GM10248 (cell line): ENCODE measurements at regions not wholly inside any gene's neighbourhood (a gene's known extent, or its start where the extent isn't known, plus 50 kb on each side); places are given as distances from the start of the nearest gene placed in this dataset.

Experiments
- CTCF ChIA-PET: fragments of 300-600 bp; sonication (Branson Sonifier 250); formaldehyde crosslinking; extraction: SDS; loops from one replicate; lab custom pipeline; 2021; ENCODE audit warnings: antibody characterized with exemption; lab: Yijun Ruan, JAX
- POLR2A ChIA-PET: fragments of 350-650 bp; sonication (Branson Sonifier 250); formaldehyde crosslinking; extraction: SDS; loops from one replicate; lab custom pipeline; 2020; ENCODE audit warnings: antibody characterized with exemption; lab: Yijun Ruan, JAX
- DNase-seq: peaks from one replicate; pipeline ENCODE4 v3.0.0; 2012; ENCODE audit errors: extremely low spot score
- TF ChIP-seq, protein P1 (sequence below): IDR thresholded peaks from 2 replicates; pipeline ENCODE4 v1.5.1; 2012; ENCODE audit warnings: mild to moderate bottlenecking, low read depth; ENCODE audit errors: extremely low read depth, missing control alignments, control extremely low read depth

GRCh38 chr2:181780047-181780651 is 99.8 kb upstream of the NEUROD1 start:
- ChIA-PET POLR2A (no interaction called here), CTCF (interaction anchor here (1.2 to 2.2 kb wide), 3 partner anchors 7 to 127 kb away, joined by 3 to 8 read pairs (median 4); no protein-coding TSS in a partner anchor)
- TF ChIP-seq, protein P1, sequence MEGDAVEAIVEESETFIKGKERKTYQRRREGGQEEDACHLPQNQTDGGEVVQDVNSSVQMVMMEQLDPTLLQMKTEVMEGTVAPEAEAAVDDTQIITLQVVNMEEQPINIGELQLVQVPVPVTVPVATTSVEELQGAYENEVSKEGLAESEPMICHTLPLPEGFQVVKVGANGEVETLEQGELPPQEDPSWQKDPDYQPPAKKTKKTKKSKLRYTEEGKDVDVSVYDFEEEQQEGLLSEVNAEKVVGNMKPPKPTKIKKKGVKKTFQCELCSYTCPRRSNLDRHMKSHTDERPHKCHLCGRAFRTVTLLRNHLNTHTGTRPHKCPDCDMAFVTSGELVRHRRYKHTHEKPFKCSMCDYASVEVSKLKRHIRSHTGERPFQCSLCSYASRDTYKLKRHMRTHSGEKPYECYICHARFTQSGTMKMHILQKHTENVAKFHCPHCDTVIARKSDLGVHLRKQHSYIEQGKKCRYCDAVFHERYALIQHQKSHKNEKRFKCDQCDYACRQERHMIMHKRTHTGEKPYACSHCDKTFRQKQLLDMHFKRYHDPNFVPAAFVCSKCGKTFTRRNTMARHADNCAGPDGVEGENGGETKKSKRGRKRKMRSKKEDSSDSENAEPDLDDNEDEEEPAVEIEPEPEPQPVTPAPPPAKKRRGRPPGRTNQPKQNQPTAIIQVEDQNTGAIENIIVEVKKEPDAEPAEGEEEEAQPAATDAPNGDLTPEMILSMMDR, result no peak
- DNase-seq, result no peak

DNA sequence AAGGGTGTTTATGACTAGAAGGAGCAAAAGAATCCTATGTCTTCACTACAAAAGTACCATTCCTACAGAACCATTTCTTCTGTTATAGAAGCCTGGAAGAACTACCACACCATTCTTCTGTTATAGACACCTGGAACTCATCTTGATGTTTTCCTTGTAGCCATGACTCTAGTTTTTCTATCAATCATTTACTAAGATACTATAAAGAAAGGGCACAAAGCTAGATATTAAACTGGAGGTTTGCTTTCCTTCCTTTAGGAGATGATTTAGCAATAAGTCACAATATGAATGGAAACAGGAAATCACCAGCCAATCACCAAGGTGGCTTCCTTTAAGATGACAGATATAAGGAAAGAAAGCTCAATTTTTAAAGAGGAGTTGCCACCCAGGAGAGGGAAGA is 100.3 kb upstream of the NEUROD1 start:
- POLR2A ChIA-PET, result no interaction called here
- no peak for DNase-seq
- TF ChIP-seq, protein P1, result no peak
- CTCF ChIA-PET, result interaction anchor here (1.2 to 1.9 kb wide), 3 partner anchors 9 to 127 kb away, joined by 3 to 7 read pairs (median 4); no protein-coding TSS in a partner anchor

DNA sequence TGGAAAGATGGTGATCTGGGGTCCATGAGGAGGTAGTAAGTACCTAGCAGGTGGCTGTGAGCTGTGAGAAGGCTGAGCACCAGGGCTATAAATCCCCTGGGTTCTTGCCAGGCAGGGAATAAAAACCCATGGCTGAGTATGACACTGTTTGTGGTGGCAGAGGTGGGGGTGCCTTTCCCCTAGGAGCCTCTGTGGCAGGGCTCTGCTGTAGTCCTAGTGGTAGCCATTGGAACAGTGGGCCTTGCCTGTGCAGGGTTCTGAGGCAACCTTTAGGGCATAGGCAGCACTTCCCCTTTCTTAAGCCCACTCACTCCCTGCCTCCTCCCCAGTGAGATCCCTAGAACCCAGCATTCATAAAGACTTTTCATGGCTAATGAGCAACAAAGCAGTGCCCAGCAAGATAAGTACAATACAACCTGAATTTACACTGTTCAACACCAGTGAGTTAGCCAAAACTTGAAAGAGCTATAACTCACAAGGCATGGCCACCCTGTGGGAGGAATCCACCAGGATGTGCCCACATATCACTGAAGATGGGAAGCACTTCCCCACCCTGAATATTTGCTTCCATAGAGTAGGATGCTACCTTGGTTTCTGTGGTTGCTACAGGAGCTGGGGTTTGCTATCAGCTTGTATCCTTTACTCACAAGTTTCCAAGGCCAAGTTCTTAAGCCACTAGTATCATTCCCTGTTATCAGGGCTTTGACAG is 100.9 kb upstream of the NEUROD1 start:
- POLR2A ChIA-PET, result no interaction called here
- peak; percentile 11 for DNase-seq
- CTCF ChIA-PET, result interaction anchor here (1.2 to 1.9 kb wide), 3 partner anchors 10 to 126 kb away, joined by 3 to 7 read pairs (median 4); no protein-coding TSS in a partner anchor
- TF ChIP-seq, protein P1, result no peak

- DNase-seq, result no peak
- ChIA-PET CTCF (interaction anchor here (1.9 kb wide), 1 partner anchor 11 kb away, joined by 7 read pairs; no protein-coding TSS in a partner anchor), POLR2A (no interaction called here)
- TF ChIP-seq, protein P1, result no peak
Measured at GRCh38 chr2:181782660-181783059, 102.3 kb upstream of the NEUROD1 start.

DNA sequence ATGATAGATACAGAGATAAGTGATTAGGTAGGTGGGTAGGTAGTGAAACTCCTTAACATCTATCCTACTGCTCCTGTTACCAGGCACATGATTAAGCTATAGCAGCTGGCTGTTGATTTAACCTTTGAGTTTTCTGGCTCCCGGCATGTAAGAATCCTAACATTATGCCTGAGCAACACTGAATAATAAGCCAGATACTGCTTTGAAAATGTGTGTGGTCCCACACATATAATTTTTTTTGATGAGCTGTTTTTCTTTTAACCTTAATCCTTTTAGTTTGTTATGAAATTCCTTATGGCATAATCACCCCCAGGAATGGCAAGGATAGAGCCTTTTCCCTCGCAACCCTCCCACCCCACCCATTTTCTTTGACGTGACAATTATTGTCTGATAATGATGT is 104.2 kb upstream of the NEUROD1 start:
- TF ChIP-seq, protein P1, result no peak
- CTCF ChIA-PET, result no interaction called here
- DNase-seq, result no peak
- POLR2A ChIA-PET, result no interaction called here

GRCh38 chr2:181785691-181786344 is 105.5 kb upstream of the NEUROD1 start:
- TF ChIP-seq, protein P1, result no peak
- POLR2A ChIA-PET, result no interaction called here
- DNase-seq, result no peak
- CTCF ChIA-PET, result no interaction called here
